Thoracic aorta (tissue), 2 donors: ENCODE measurements at regions not wholly inside any gene's neighbourhood (a gene's known extent, or its start where the extent isn't known, plus 50 kb on each side); places are given as distances from the start of the nearest gene placed in this dataset.

Experiments used
- ATAC-seq: fragments of 150-250 bp; one replicate; pipeline ENCODE4 v1.8.0; 2017; ENCODE audit warnings: low read depth; ENCODE audit not compliant: insufficient number of reproducible peaks, low FRiP score
- DNase-seq: peaks from one replicate; pipeline ENCODE4 v3.0.0-alpha.2; 2020; ENCODE audit warnings: low spot score
- H3K27ac ChIP-seq, 2 donors: fragments of 200-600 bp; sonication (generic); 1 replicate in 1 of 2; 2 replicates in 1 of 2; pipeline ENCODE4 v1.5.1; 2016; ENCODE audit warnings: mild to moderate bottlenecking in 2 of 2, moderate library complexity in 2 of 2
- H3K27me3 ChIP-seq: fragments of 200-600 bp; sonication (generic); replicated peaks from 2 replicates; pipeline ENCODE4 v1.6.0; 2016; ENCODE audit warnings: mild to moderate bottlenecking; ENCODE audit not compliant: insufficient read depth
- H3K36me3 ChIP-seq: fragments of 200-600 bp; sonication (generic); one replicate; pipeline ENCODE4 v1.5.1; 2016
- H3K4me1 ChIP-seq, 2 donors: fragments of 200-600 bp; sonication (generic); 1 replicate in 1 of 2; 2 replicates in 1 of 2; pipeline versions ENCODE4 v1.5.1 to v1.6.0; 2016; ENCODE audit warnings: low read depth in 2 of 2, mild to moderate bottlenecking in 1 of 2; ENCODE audit not compliant: control insufficient read depth in 1 of 2
- H3K4me3 ChIP-seq: fragments of 200-600 bp; sonication (generic); 2 replicates; pipeline ENCODE4 v1.5.1; 2016; ENCODE audit warnings: mild to moderate bottlenecking
- H3K9me3 ChIP-seq: fragments of 200-600 bp; sonication (generic); 2 replicates; pipeline ENCODE4 v1.5.1; 2016
- TF ChIP-seq, protein P1 (sequence below): fragments of 200-600 bp; sonication (generic); IDR thresholded peaks from one replicate; pipeline ENCODE4 v1.5.1; 2019; ENCODE audit warnings: antibody characterized with exemption

DNA sequence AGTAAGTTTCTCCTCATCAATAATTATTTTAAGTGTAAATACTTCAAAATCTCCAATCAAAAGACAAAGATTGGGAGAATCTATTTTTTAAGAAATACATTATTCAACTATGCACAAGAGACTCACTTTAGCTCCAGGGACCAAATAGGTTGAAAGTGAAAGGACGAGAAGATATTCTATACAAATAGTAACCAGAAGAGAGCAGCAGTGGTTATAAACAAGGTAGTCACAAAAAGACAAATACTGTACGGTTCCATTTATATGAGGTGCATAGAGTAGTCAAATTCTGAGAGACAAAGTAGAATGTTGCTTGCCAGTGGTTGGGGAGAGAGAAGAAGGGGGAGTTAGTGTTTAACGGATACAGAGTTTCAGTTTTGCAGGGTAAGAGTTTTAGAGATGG, 69.8 kb downstream of the POU3F3 start:
- Histone ChIP-seq H3K4me3 (no peak overlapping the region), H3K36me3 (no peaks in the 10 kb centered on the region), H3K27ac (no peak overlapping the region), H3K9me3 (no peaks in the 10 kb centered on the region), H3K27me3 (no peaks in the 10 kb centered on the region), H3K4me1 (no peaks in the 10 kb centered on the region)
- ATAC-seq (no peak), DNase-seq (no peak)
- TF ChIP-seq, protein P1, sequence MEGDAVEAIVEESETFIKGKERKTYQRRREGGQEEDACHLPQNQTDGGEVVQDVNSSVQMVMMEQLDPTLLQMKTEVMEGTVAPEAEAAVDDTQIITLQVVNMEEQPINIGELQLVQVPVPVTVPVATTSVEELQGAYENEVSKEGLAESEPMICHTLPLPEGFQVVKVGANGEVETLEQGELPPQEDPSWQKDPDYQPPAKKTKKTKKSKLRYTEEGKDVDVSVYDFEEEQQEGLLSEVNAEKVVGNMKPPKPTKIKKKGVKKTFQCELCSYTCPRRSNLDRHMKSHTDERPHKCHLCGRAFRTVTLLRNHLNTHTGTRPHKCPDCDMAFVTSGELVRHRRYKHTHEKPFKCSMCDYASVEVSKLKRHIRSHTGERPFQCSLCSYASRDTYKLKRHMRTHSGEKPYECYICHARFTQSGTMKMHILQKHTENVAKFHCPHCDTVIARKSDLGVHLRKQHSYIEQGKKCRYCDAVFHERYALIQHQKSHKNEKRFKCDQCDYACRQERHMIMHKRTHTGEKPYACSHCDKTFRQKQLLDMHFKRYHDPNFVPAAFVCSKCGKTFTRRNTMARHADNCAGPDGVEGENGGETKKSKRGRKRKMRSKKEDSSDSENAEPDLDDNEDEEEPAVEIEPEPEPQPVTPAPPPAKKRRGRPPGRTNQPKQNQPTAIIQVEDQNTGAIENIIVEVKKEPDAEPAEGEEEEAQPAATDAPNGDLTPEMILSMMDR = no peak

GRCh38 chr2:104929663-104930062, 75.7 kb downstream of the POU3F3 start:
- Histone ChIP-seq H3K36me3 (no peaks in the 10 kb centered on the region), H3K9me3 (no peaks in the 10 kb centered on the region), H3K4me1 (no peaks in the 10 kb centered on the region), H3K4me3 (no peak overlapping the region), H3K27me3 (no peaks in the 10 kb centered on the region), H3K27ac (no peak overlapping the region)
- ATAC-seq = no peak
- TF ChIP-seq, protein P1 = no peak
- DNase-seq = no peak

DNA sequence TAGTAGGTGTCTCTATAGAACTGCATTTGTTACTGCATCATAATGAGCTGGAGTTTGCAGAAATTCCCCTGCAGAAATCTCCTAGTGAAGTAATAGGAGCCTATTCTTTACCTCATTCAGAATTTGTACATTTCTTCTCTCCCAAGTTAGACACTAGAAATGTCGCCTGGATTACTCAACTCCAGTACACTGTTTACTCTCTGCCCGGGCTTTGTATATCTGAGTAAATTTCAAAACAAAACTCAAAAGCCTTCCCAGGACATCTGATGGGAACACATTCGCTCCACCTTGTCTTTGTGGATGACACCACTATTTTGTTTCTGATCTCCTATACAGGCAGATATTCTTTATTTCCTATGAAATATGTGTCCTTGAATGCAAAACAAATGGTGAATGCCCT, 76.8 kb downstream of the POU3F3 start:
- H3K27me3 ChIP-seq = no peaks in the 10 kb centered on the region
- no peak overlapping the region for H3K27ac ChIP-seq
- H3K4me3 ChIP-seq = no peak overlapping the region
- H3K9me3 ChIP-seq = no peaks in the 10 kb centered on the region
- H3K4me1 ChIP-seq = no peaks in the 10 kb centered on the region
- ATAC-seq = no peak
- H3K36me3 ChIP-seq = no peaks in the 10 kb centered on the region
- TF ChIP-seq, protein P1 = no peak
- no peak for DNase-seq

DNA sequence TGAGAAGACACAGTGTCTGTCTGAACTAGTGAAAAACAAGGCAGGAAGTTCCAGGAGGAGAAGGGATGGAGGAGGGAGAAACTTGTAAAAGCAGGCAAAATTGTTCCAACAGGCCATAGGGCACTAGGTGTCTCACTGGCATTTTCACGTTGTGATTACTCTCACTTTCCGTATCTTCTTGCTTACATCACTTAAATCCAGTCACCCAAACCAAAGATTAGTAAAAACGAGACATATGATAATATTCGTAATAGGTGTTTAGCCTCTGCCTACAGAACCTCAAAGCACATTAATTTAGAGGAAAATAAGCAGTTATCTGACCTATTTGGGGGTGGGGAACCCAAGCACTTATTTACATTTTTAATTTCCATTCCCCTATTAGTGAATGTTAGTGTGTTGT, 78.3 kb downstream of the POU3F3 start:
- Histone ChIP-seq H3K27ac (no peak overlapping the region), H3K4me3 (no peak overlapping the region), H3K27me3 (no peaks in the 10 kb centered on the region), H3K36me3 (no peaks in the 10 kb centered on the region), H3K4me1 (no peaks in the 10 kb centered on the region), H3K9me3 (no peaks in the 10 kb centered on the region)
- no peak for DNase-seq
- TF ChIP-seq, protein P1 = no peak
- no peak for ATAC-seq

DNA sequence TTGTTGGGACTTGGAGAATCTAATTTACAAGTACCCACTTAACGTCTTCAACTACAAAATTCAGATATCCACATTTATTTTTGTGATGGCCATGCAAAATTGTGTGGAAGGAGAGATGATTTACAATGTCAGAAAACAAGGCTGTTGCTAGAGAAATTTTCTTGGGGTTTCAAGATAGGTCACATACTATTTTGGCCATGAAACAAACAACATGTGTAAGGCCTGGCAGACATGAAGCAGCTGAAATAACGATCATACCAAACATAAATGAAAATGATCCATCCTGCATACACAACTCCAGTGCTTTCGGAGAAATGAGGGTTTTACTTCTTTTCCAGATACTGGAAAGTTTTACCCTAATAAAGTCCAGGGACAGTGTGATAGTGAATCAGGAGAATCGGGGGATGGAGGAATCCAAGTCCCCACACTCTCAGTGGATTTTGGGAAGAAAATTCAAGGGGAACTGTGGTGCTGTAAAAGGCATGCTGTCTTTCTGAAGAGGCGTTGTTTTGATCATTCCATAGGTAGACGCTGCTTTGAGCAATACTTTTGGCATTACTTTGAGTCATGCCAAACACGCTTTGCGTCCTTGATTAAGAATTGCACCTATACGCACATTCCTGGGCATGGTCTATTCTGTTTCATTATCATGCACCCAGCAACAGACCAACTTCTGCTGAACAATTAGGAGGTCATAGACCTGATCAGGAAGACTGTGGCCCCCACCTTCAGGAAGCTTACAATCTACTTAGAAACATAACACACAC, 79.4 kb downstream of the POU3F3 start:
- ATAC-seq (no peak), DNase-seq (no peak)
- H3K4me3 ChIP-seq = no peak overlapping the region
- no peaks in the 10 kb centered on the region for H3K36me3 ChIP-seq
- no peaks in the 10 kb centered on the region for H3K9me3 ChIP-seq
- TF ChIP-seq, protein P1 = no peak
- H3K4me1 ChIP-seq = no peaks in the 10 kb centered on the region
- no peak overlapping the region for H3K27ac ChIP-seq
- H3K27me3 ChIP-seq = no peaks in the 10 kb centered on the region
